Brain microvascular endothelial cell (primary cell): ENCODE measurements at regions not wholly inside any gene's neighbourhood (a gene's known extent, or its start where the extent isn't known, plus 50 kb on each side); places are given as distances from the start of the nearest gene placed in this dataset.
A peak's percentile ranks its signal among the peaks of the same experiment; 100 is the strongest.

Source experiments
- DNase-seq: peaks from one replicate; pipeline ENCODE4 v3.0.0-alpha.2; 2020
- H3K27ac ChIP-seq: fragments of 250-450 bp; sonication (Bioruptor Pico); 2 replicates; pipeline ENCODE4 v1.5.1; 2020; ENCODE audit warnings: mild to moderate bottlenecking, moderate library complexity
- H3K27me3 ChIP-seq: fragments of 250-450 bp; sonication (Bioruptor Pico); replicated peaks from 2 replicates; pipeline ENCODE4 v1.5.1; 2020; ENCODE audit warnings: mild to moderate bottlenecking
- H3K36me3 ChIP-seq: fragments of 250-450 bp; sonication (Bioruptor Pico); replicated peaks from 2 replicates; pipeline ENCODE4 v1.5.1; 2020; ENCODE audit warnings: mild to moderate bottlenecking
- H3K4me3 ChIP-seq: 2 replicates; pipeline ENCODE4 v1.5.1; 2011; ENCODE audit warnings: low read depth, mild to moderate bottlenecking, control low read depth, low read length, moderate library complexity
- CTCF ChIP-seq: IDR thresholded peaks from 2 replicates; pipeline ENCODE4 v1.5.1; 2011; ENCODE audit warnings: low read depth, mild to moderate bottlenecking, moderate library complexity, low read length, control low read depth, inconsistent platforms; ENCODE audit errors: missing control alignments
- in situ Hi-C: cut with HindIII; loops from 2 replicates; pipeline ENCODE4 v1.10.0; 2017; ENCODE audit warnings: low sequenced_read_pairs, low pct_ligation_motif_present

- in situ Hi-C loops: no loop called here
- TF ChIP-seq CTCF: no peak
Observed at GRCh38 chr7:131107337-131108211, 220.1 kb upstream of the MKLN1 start.

GRCh38 chr7:131108212-131108940 is 219.3 kb upstream of the MKLN1 start:
- in situ Hi-C loops: no loop called here
- H3K4me3 ChIP-seq: peak overlapping the region; percentile 89
- peak overlapping the region; percentile 84 for H3K27ac ChIP-seq
- no peak for TF ChIP-seq CTCF
- peak; percentile 15 for DNase-seq
- no peaks in the 10 kb centered on the region for H3K27me3 ChIP-seq
- H3K36me3 ChIP-seq: peaks cover 2% of the 10 kb centered on the region

More at GRCh38 chr7:131107337-131108211, 220.1 kb upstream of the MKLN1 start:
- peak; percentile 87 for DNase-seq
- peak overlapping the region; percentile 84 for H3K27ac ChIP-seq
- peaks cover 2% of the 10 kb centered on the region for H3K36me3 ChIP-seq
- no peaks in the 10 kb centered on the region for H3K27me3 ChIP-seq
- peak overlapping the region; percentile 89 for H3K4me3 ChIP-seq

- H3K27ac ChIP-seq: peak overlapping the region; percentile 84
Observed at GRCh38 chr7:131109011-131109758, 218.5 kb upstream of the MKLN1 start.

GRCh38 chr7:131109759-131110296 is 217.8 kb upstream of the MKLN1 start:
- H3K27ac ChIP-seq: peak overlapping the region; percentile 84
- in situ Hi-C loops: no loop called here
- H3K27me3 ChIP-seq: no peaks in the 10 kb centered on the region
- peak; percentile 70 for DNase-seq
- no peak for TF ChIP-seq CTCF
- H3K36me3 ChIP-seq: no peaks in the 10 kb centered on the region
- peak overlapping the region; percentile 71 for H3K4me3 ChIP-seq

More at GRCh38 chr7:131109011-131109758, 218.5 kb upstream of the MKLN1 start:
- Histone ChIP-seq H3K4me3 (peak overlapping the region; percentile 71), H3K27me3 (no peaks in the 10 kb centered on the region), H3K36me3 (no peaks in the 10 kb centered on the region)
- no peak for TF ChIP-seq CTCF
- no peak for DNase-seq
- in situ Hi-C loops: no loop called here

GRCh38 chr7:131110297-131111080 is 217.2 kb upstream of the MKLN1 start:
- in situ Hi-C loops: no loop called here
- DNase-seq: peak; percentile 56
- peak overlapping the region; percentile 84 for H3K27ac ChIP-seq
- peak overlapping the region; percentile 71 for H3K4me3 ChIP-seq
- no peaks in the 10 kb centered on the region for H3K36me3 ChIP-seq
- no peaks in the 10 kb centered on the region for H3K27me3 ChIP-seq
- no peak for TF ChIP-seq CTCF
